Sigmoid colon (tissue), 6 donors: ENCODE measurements at regions not wholly inside any gene's neighbourhood (a gene's known extent, or its start where the extent isn't known, plus 50 kb on each side); places are given as distances from the start of the nearest gene placed in this dataset.

Source experiments
- DNase-seq: peaks from one replicate; pipeline ENCODE4 v3.0.0-alpha.2; 2019
- H3K27ac ChIP-seq, 4 donors: fragments of 200-600 bp; sonication (generic); one replicate each; pipeline ENCODE4 v1.5.1; 2016 to 2019; ENCODE audit warnings: mild to moderate bottlenecking in 1 of 4
- H3K27me3 ChIP-seq, 3 donors: fragments of 200-600 bp; sonication (generic); one replicate each; pipeline ENCODE4 v1.5.1; 2019; ENCODE audit warnings: mild to moderate bottlenecking in 1 of 3
- H3K36me3 ChIP-seq, 4 donors: fragments of 200-600 bp; sonication (generic); one replicate each; pipeline ENCODE4 v1.5.1; 2016 to 2019
- H3K4me1 ChIP-seq, 4 donors: fragments of 200-600 bp; sonication (generic); one replicate each; pipeline ENCODE4 v1.5.1; 2017 to 2019
- H3K4me3 ChIP-seq, 4 donors: fragments of 200-600 bp; sonication (generic); one replicate each; pipeline ENCODE4 v1.5.1; 2017 to 2019; ENCODE audit warnings: mild to moderate bottlenecking in 2 of 4, moderate library complexity in 1 of 4
- H3K9me3 ChIP-seq, 4 donors: fragments of 200-600 bp in 3 of 4; sonication (generic) in 3 of 4; one replicate each; pipeline versions ENCODE4 v1.5.1 to v1.6.1; 2013 to 2019
- EP300 ChIP-seq, 4 donors: sonication (generic); formaldehyde crosslinking; IDR thresholded peaks; one replicate each; pipeline ENCODE4 v1.6.1; 2017; ENCODE audit warnings: antibody characterized with exemption in 4 of 4
- POLR2A ChIP-seq, 2 donors: fragments of 450-650 bp; IDR thresholded peaks; one replicate each; pipeline ENCODE4 v1.6.1; 2016; ENCODE audit warnings: antibody characterized with exemption in 2 of 2, mild to moderate bottlenecking in 2 of 2, moderate library complexity in 2 of 2
- POLR2AphosphoS5 ChIP-seq, 4 donors: sonication (generic); formaldehyde crosslinking; IDR thresholded peaks; one replicate each; pipeline ENCODE4 v1.6.1; 2017; ENCODE audit warnings: antibody characterized with exemption in 4 of 4
- WGBS, 2 donors: extraction: QIAGEN DNeasy Blood & Tissue Kit; methylation state at CpG; one replicate each; pipeline ENCODE4 v1.1.7; 2013; 5-methylcytosine and 5-hydroxymethylcytosine counted together
- intact Hi-C: fragments of 100-400 bp; cut with DNase I; formaldehyde crosslinking; loops from one replicate; pipeline ENCODE4 v1.15.1; 2023
- TF ChIP-seq, protein P1 (sequence below), 4 experiments: fragments of 450-650 bp in 3 of 4; fragments of 200-600 bp in 1 of 4; IDR thresholded peaks; one replicate each; pipeline ENCODE4 v1.5.1; 2016 to 2019; ENCODE audit warnings: antibody characterized with exemption in 4 of 4, mild to moderate bottlenecking in 3 of 4, moderate library complexity in 2 of 4
- donor health status: healthy with polysubstance abuse.
- donor health status: healthy.

GRCh38 chr3:124140746-124141145, 148.8 kb upstream of the ROPN1 start:
- H3K9me3 ChIP-seq: no peaks in the 10 kb centered on the region
- H3K4me1 ChIP-seq: no peaks in the 10 kb centered on the region
- TF ChIP-seq, protein P1, sequence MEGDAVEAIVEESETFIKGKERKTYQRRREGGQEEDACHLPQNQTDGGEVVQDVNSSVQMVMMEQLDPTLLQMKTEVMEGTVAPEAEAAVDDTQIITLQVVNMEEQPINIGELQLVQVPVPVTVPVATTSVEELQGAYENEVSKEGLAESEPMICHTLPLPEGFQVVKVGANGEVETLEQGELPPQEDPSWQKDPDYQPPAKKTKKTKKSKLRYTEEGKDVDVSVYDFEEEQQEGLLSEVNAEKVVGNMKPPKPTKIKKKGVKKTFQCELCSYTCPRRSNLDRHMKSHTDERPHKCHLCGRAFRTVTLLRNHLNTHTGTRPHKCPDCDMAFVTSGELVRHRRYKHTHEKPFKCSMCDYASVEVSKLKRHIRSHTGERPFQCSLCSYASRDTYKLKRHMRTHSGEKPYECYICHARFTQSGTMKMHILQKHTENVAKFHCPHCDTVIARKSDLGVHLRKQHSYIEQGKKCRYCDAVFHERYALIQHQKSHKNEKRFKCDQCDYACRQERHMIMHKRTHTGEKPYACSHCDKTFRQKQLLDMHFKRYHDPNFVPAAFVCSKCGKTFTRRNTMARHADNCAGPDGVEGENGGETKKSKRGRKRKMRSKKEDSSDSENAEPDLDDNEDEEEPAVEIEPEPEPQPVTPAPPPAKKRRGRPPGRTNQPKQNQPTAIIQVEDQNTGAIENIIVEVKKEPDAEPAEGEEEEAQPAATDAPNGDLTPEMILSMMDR (IDR thresholded peaks at IDR 0.05): no peak
- TF ChIP-seq EP300 (IDR thresholded peaks at IDR 0.05) (no peak), POLR2AphosphoS5 (IDR thresholded peaks at IDR 0.05) (no peak), POLR2A (IDR thresholded peaks at IDR 0.05) (no peak)
- intact Hi-C loops: no loop called here
- H3K36me3 ChIP-seq: no peaks in the 10 kb centered on the region
- H3K27me3 ChIP-seq: no peaks in the 10 kb centered on the region
- H3K4me3 ChIP-seq: no peak overlapping the region
- no peak for DNase-seq
- 87 to 92% methylated on average over 4 of the region's 4 CpGs for WGBS, 2 donors
- no peak overlapping the region for H3K27ac ChIP-seq

DNA sequence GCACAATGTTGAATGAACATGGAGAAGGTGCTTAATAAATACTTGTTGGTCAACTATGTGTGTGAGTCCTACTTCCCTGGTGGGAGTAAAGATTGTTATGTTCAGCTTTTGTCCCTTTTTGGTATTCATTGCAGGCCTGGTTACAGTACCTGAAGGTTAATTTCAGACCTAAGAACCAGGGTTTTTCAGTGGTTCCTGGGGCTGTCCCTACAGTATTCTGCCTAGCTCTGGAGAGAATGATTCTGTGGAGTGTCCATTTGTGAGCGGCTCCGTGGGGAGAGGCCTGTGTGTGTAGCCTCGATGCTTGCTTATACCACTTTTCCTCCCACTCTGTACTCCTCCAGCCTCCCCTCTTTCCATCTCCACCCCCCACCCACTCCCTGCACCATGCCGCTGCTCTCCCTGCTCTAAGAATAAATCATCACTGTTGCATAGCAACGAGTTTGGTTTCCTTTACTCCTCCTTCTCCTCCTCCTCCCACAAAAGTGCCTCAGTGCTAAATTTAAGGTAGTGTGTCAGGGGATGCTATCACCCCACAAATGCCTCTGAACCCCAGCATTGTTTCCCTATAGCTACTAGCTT, 150.6 kb upstream of the ROPN1 start:
- intact Hi-C loops: no loop called here
- Histone ChIP-seq H3K27me3 (no peaks in the 10 kb centered on the region), H3K4me1 (no peaks in the 10 kb centered on the region), H3K4me3 (no peak overlapping the region), H3K9me3 (no peaks in the 10 kb centered on the region), H3K36me3 (no peaks in the 10 kb centered on the region), H3K27ac (no peak overlapping the region)
- DNase-seq: no peak
- WGBS, 2 donors: 55 to 79% methylated on average over 5 of the region's 5 CpGs
- TF ChIP-seq, protein P1 (IDR thresholded peaks at IDR 0.05): no peak
- no peak for TF ChIP-seq POLR2AphosphoS5 (IDR thresholded peaks at IDR 0.05)
- TF ChIP-seq POLR2A (IDR thresholded peaks at IDR 0.05): no peak
- no peak for TF ChIP-seq EP300 (IDR thresholded peaks at IDR 0.05)

DNA sequence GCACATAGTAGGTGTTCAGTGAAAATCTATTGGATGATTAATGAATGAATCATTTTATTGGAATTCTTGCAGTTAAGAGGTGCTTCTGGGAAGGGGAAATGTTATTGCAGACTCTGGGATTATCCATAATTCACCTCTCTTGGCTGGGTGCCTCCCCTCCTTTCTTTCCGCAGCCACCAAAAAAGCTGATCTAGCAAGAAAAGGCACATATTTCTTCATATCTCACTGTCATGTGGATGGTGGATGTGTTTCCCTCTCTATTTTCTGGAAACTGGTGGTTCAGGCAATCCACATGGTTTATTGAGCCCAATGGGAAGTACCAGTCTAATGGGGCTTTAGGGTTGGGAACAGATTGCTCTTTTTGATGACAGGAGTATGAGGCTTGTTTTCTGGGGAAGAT, 151.1 kb upstream of the ROPN1 start:
- Histone ChIP-seq H3K4me3 (no peak overlapping the region), H3K4me1 (no peaks in the 10 kb centered on the region), H3K36me3 (no peaks in the 10 kb centered on the region), H3K27ac (no peak overlapping the region), H3K27me3 (no peaks in the 10 kb centered on the region), H3K9me3 (no peaks in the 10 kb centered on the region)
- TF ChIP-seq EP300 (IDR thresholded peaks at IDR 0.05) (no peak), POLR2AphosphoS5 (IDR thresholded peaks at IDR 0.05) (no peak), POLR2A (IDR thresholded peaks at IDR 0.05) (no peak)
- TF ChIP-seq, protein P1 (IDR thresholded peaks at IDR 0.05): no peak
- intact Hi-C loops: no loop called here
- 96 to 100% methylated on average over 1 of the region's 1 CpG for WGBS, 2 donors
- no peak for DNase-seq

DNA sequence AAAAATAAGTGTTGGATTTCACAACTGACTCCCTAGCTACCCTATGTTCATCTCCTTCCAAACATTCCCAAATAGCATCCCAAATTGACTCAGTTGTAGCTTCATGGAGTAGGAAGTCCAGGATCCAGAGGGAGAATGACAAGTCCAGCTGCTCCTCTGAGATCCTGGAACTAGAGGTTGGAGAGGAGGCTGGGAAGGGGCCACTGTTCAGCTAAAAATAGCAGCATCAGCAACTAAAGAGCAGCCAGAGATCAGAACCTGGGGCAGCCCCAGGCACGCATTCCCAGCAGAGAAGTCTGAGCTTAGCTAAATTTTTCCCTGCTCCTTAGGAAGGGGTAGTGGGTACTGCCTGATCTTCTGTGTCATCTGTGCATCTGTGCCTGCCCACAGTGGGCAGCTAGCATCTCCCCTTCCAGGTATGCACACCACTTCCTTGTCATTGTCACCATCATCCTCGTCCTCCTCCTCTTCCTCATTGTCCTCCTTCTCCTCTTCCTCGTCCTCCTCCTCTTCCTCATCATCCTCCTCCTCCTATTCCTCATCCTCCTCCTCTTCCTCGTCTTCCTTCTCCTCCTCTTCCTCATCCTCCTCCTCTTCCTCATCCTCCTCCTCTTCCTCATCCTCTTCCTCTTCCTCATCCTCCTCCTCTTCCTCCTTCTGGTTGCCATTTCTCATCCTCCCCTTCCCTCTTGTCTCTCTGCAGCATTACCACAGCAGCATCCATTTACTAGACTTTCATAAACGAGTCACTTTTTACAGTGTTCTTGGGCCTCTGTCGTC, 152.3 kb upstream of the ROPN1 start:
- intact Hi-C loops: no loop called here
- H3K36me3 ChIP-seq: no peaks in the 10 kb centered on the region

More for the DNA sequence above, 152.3 kb upstream of the ROPN1 start:
- Histone ChIP-seq H3K4me3 (no peak overlapping the region), H3K27ac (no peak overlapping the region), H3K4me1 (no peaks in the 10 kb centered on the region), H3K9me3 (no peaks in the 10 kb centered on the region), H3K27me3 (no peaks in the 10 kb centered on the region)
- TF ChIP-seq, protein P1 (IDR thresholded peaks at IDR 0.05): no peak
- no peak for TF ChIP-seq POLR2AphosphoS5 (IDR thresholded peaks at IDR 0.05)
- no peak for TF ChIP-seq EP300 (IDR thresholded peaks at IDR 0.05)
- TF ChIP-seq POLR2A (IDR thresholded peaks at IDR 0.05): no peak
- no peak for DNase-seq
- 78 to 79% methylated on average over 6 of the region's 6 CpGs for WGBS, 2 donors
